GM12878 (cell line): ENCODE measurements at regions not wholly inside any gene's neighbourhood (a gene's known extent, or its start where the extent isn't known, plus 50 kb on each side); places are given as distances from the start of the nearest gene placed in this dataset.

ENCODE experiments used
- ATAC-seq: fragments of 200-7000 bp; cut with Tn5 transposase; 3 replicates; pipeline ENCODE4 v1.9.1; 2020; ENCODE audit warnings: mild to moderate bottlenecking, moderate library complexity
- BruUV-seq: library from RNA; stranded (reverse); fragments of 400-500 nt; replicated peaks from 2 replicates; lab custom pipeline; 2021; lab: Mats Ljungman, UMichigan
- CTCF ChIA-PET: fragments of 300-600 bp; sonication (Branson Sonifier 250); formaldehyde crosslinking; extraction: SDS; loops from one replicate; lab custom pipeline; 2021; ENCODE audit warnings: inconsistent platforms; lab: Yijun Ruan, JAX
- POLR2A ChIA-PET: fragments of 350-600 bp; formaldehyde crosslinking; extraction: SDS; loops from one replicate; lab custom pipeline; 2021; ENCODE audit warnings: inconsistent platforms; lab: Charles Lee
- RAD21 ChIA-PET: fragments of 300-600 bp; sonication (Branson Sonifier 250); formaldehyde crosslinking; loops from one replicate; lab custom pipeline; 2023; ENCODE audit warnings: antibody characterized with exemption; ENCODE audit not compliant: unreplicated experiment; lab: Charles Lee
- SMC1A ChIA-PET: fragments of 300-600 bp; sonication (Branson Sonifier 250); formaldehyde crosslinking; loops from one replicate; lab custom pipeline; 2023; ENCODE audit not compliant: unreplicated experiment, uncharacterized antibody; lab: Charles Lee
- DNase-seq: peaks from one replicate; pipeline ENCODE4 v3.0.0-alpha.2; 2011; ENCODE audit warnings: low read depth, low spot score
- FAIRE-seq: peaks from 3 replicates; lab custom pipeline; 2011; peaks lifted over from hg19 to GRCh38; lab: Jason Lieb, UNC
- H2AFZ ChIP-seq: 2 replicates; pipeline ENCODE4 v1.6.0; 2011; ENCODE audit warnings: low read depth, low read length, control low read depth; ENCODE audit not compliant: control insufficient read depth
- H3K27ac ChIP-seq: 2 replicates; pipeline ENCODE4 v1.5.1; 2011; ENCODE audit warnings: control low read depth; ENCODE audit not compliant: control insufficient read depth, insufficient read depth
- H3K27me3 ChIP-seq, 2 experiments: replicated peaks in 1 of 2; 2 replicates each; pipeline versions ENCODE4 v1.6.0 to v1.6.1; 2011; ENCODE audit warnings: low read length in 1 of 2; ENCODE audit not compliant: control insufficient read depth in 2 of 2, insufficient read depth in 2 of 2
- H3K36me3 ChIP-seq, 2 experiments: 2 replicates each; pipeline ENCODE4 v1.5.1; 2011; ENCODE audit warnings: low read length in 1 of 2; ENCODE audit not compliant: control insufficient read depth in 2 of 2, insufficient read depth in 2 of 2
- H3K4me1 ChIP-seq: 2 replicates; pipeline ENCODE4 v1.6.1; 2011; ENCODE audit warnings: mild to moderate bottlenecking, low read length, moderate library complexity, mixed read lengths; ENCODE audit not compliant: control insufficient read depth, insufficient read depth
- H3K4me2 ChIP-seq: 2 replicates; pipeline ENCODE4 v1.6.0; 2011; ENCODE audit warnings: control low read depth; ENCODE audit not compliant: control insufficient read depth, insufficient read depth
- H3K4me3 ChIP-seq: fragments of 200-600 bp; sonication (generic); 2 replicates; pipeline ENCODE4 v1.5.1; 2016
- H3K79me2 ChIP-seq: 2 replicates; pipeline ENCODE4 v1.6.0; 2011; ENCODE audit warnings: low read length; ENCODE audit not compliant: control insufficient read depth, insufficient read depth
- H3K9ac ChIP-seq: 2 replicates; pipeline ENCODE4 v1.8.0; 2011; ENCODE audit warnings: low read length, control low read depth, mixed read lengths; ENCODE audit not compliant: control insufficient read depth, insufficient read depth
- H3K9me3 ChIP-seq: replicated peaks from 3 replicates; pipeline ENCODE4 v1.5.1; 2011; ENCODE audit warnings: mild to moderate bottlenecking, low read length; ENCODE audit not compliant: control insufficient read depth, insufficient read depth
- H4K20me1 ChIP-seq: 2 replicates; pipeline ENCODE4 v1.6.0; 2011; ENCODE audit not compliant: control insufficient read depth, insufficient read depth
- ASH2L ChIP-seq: fragments of 300-600, 200-600 bp; sonication (generic); IDR thresholded peaks from 2 replicates; pipeline ENCODE4 v1.6.1; 2017; ENCODE audit warnings: low read depth, mild to moderate bottlenecking, borderline replicate concordance
- FOXK2 ChIP-seq: fragments of 450-650 bp; IDR thresholded peaks from 2 replicates; pipeline ENCODE4 v1.6.1; 2017; ENCODE audit warnings: mild to moderate bottlenecking, moderate library complexity
- HDAC2 ChIP-seq: fragments of 200-600 bp; sonication (generic); IDR thresholded peaks from 2 replicates; pipeline ENCODE4 v1.6.1; 2017
- IRF3 ChIP-seq: fragments of 450-650 bp; IDR thresholded peaks from 2 replicates; pipeline ENCODE4 v1.6.1; 2014; ENCODE audit warnings: mild to moderate bottlenecking
- MEF2B ChIP-seq: fragments of 450-650 bp; IDR thresholded peaks from 2 replicates; pipeline ENCODE4 v1.6.1; 2018; ENCODE audit warnings: mild to moderate bottlenecking, moderate library complexity; ENCODE audit not compliant: partially characterized antibody, poor library complexity, severe bottlenecking
- MXI1 ChIP-seq: fragments of 150-350 bp; IDR thresholded peaks from 2 replicates; pipeline ENCODE4 v1.6.1; 2011; ENCODE audit warnings: low read depth, mild to moderate bottlenecking, inconsistent platforms, low read length, improper control_type of control experiment
- NFYA ChIP-seq: IDR thresholded peaks from 2 replicates; pipeline ENCODE4 v1.6.1; 2011; ENCODE audit warnings: low read depth, mild to moderate bottlenecking, low read length, improper control_type of control experiment, borderline replicate concordance
- RB1 ChIP-seq: fragments of 450-650 bp; formaldehyde crosslinking; IDR thresholded peaks from 2 replicates; pipeline ENCODE4 v1.6.1; 2017; ENCODE audit warnings: mild to moderate bottlenecking, borderline replicate concordance
- RFX5 ChIP-seq: IDR thresholded peaks from 2 replicates; pipeline ENCODE4 v1.6.1; 2011; ENCODE audit warnings: low read depth, low read length, improper control_type of control experiment
- SMAD1 ChIP-seq: fragments of 450-650 bp; IDR thresholded peaks from 2 replicates; pipeline ENCODE4 v1.6.1; 2018; ENCODE audit warnings: mild to moderate bottlenecking, low read depth; ENCODE audit not compliant: partially characterized antibody
- STAT3 ChIP-seq: IDR thresholded peaks from 2 replicates; pipeline ENCODE4 v1.6.1; 2011; ENCODE audit warnings: low read depth, low read length, improper control_type of control experiment
- TBL1XR1 ChIP-seq: IDR thresholded peaks from 2 replicates; pipeline ENCODE4 v1.6.1; 2012; ENCODE audit warnings: low read depth, low read length, improper control_type of control experiment
- ZBED1 ChIP-seq: IDR thresholded peaks from 2 replicates; pipeline ENCODE4 v1.6.1; 2016; ENCODE audit warnings: borderline replicate concordance
- WGBS: methylation state at CpG from one replicate; pipeline ENCODE4 v1.1.6; 2016; ENCODE audit warnings: low lambda C conversion rate; ENCODE audit not compliant: insufficient replicate concordance, insufficient coverage; ENCODE audit errors: missing lambda C conversion rate; 5-methylcytosine and 5-hydroxymethylcytosine counted together
- in situ Hi-C: fragments of 300-500 bp; cut with MboI; formaldehyde crosslinking; loops from 9 replicates; pipeline ENCODE4 v1.14.3; 2018; ENCODE audit warnings: mixed read lengths
- intact Hi-C: fragments of 100-400 bp; cut with micrococcal nuclease; formaldehyde crosslinking; loops from one replicate; pipeline ENCODE4 v1.14.2; 2022; ENCODE audit not compliant: unreplicated experiment
- TF ChIP-seq, protein P1 (sequence below): fragments of 150-350 bp; IDR thresholded peaks from 2 replicates; pipeline ENCODE4 v1.6.1; 2016; ENCODE audit warnings: low read depth, low read length
- TF ChIP-seq, protein P2 (sequence below): IDR thresholded peaks from 2 replicates; pipeline ENCODE4 v1.6.1; 2012; ENCODE audit warnings: low read length, inconsistent platforms

GRCh38 chr10:44755481-44755880 is 155.7 kb upstream of the TMEM72 start:
- H3K27ac ChIP-seq, result no peak overlapping the region
- 54% methylated on average over 4 of the region's 4 CpGs for WGBS
- H3K36me3 ChIP-seq, result no peaks in the 10 kb centered on the region
- no peak for FAIRE-seq
- in situ Hi-C loops, result no loop called here
- RAD21 ChIA-PET, result no interaction called here
- no peak overlapping the region for H3K4me2 ChIP-seq
- BruUV-seq, result no TSS peak
- intact Hi-C loops, result no loop called here
- no peaks in the 10 kb centered on the region for H4K20me1 ChIP-seq
- H3K9me3 ChIP-seq, result no peaks in the 10 kb centered on the region
- TF ChIP-seq IRF3, result no peak
- no peak for TF ChIP-seq TBL1XR1
- TF ChIP-seq SMAD1, result no peak
- TF ChIP-seq, protein P1, sequence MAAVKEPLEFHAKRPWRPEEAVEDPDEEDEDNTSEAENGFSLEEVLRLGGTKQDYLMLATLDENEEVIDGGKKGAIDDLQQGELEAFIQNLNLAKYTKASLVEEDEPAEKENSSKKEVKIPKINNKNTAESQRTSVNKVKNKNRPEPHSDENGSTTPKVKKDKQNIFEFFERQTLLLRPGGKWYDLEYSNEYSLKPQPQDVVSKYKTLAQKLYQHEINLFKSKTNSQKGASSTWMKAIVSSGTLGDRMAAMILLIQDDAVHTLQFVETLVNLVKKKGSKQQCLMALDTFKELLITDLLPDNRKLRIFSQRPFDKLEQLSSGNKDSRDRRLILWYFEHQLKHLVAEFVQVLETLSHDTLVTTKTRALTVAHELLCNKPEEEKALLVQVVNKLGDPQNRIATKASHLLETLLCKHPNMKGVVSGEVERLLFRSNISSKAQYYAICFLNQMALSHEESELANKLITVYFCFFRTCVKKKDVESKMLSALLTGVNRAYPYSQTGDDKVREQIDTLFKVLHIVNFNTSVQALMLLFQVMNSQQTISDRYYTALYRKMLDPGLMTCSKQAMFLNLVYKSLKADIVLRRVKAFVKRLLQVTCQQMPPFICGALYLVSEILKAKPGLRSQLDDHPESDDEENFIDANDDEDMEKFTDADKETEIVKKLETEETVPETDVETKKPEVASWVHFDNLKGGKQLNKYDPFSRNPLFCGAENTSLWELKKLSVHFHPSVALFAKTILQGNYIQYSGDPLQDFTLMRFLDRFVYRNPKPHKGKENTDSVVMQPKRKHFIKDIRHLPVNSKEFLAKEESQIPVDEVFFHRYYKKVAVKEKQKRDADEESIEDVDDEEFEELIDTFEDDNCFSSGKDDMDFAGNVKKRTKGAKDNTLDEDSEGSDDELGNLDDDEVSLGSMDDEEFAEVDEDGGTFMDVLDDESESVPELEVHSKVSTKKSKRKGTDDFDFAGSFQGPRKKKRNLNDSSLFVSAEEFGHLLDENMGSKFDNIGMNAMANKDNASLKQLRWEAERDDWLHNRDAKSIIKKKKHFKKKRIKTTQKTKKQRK, result no peak
- TF ChIP-seq HDAC2, result no peak
- no peak for TF ChIP-seq MXI1
- TF ChIP-seq RB1, result no peak
- no peak for TF ChIP-seq STAT3
- TF ChIP-seq ZBED1, result no peak
- TF ChIP-seq RFX5, result no peak
- TF ChIP-seq ASH2L, result no peak
- no peak for TF ChIP-seq FOXK2
- no peak for TF ChIP-seq NFYA
- no peak for TF ChIP-seq MEF2B
- TF ChIP-seq, protein P2, sequence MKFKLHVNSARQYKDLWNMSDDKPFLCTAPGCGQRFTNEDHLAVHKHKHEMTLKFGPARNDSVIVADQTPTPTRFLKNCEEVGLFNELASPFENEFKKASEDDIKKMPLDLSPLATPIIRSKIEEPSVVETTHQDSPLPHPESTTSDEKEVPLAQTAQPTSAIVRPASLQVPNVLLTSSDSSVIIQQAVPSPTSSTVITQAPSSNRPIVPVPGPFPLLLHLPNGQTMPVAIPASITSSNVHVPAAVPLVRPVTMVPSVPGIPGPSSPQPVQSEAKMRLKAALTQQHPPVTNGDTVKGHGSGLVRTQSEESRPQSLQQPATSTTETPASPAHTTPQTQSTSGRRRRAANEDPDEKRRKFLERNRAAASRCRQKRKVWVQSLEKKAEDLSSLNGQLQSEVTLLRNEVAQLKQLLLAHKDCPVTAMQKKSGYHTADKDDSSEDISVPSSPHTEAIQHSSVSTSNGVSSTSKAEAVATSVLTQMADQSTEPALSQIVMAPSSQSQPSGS, result no peak
- TF ChIP-seq, all 136 proteins: peak for 0
- ChIA-PET SMC1A (no interaction called here), POLR2A (no interaction called here), CTCF (no interaction called here)
- Histone ChIP-seq H3K9ac (no peak overlapping the region), H3K4me3 (no peak overlapping the region), H3K79me2 (no peaks in the 10 kb centered on the region), H3K27me3 (no peaks in the 10 kb centered on the region), H3K4me1 (no peaks in the 10 kb centered on the region), H2AFZ (no peak overlapping the region)
- ATAC-seq, result no peak
- DNase-seq, result no peak
